ENCODE measurements at regions not wholly inside any gene's neighbourhood (a gene's known extent, or its start where the extent isn't known, plus 50 kb on each side); places are given as distances from the start of the nearest gene placed in this dataset.
A peak's percentile ranks its signal among the peaks of the same experiment; 100 is the strongest.

DNA sequence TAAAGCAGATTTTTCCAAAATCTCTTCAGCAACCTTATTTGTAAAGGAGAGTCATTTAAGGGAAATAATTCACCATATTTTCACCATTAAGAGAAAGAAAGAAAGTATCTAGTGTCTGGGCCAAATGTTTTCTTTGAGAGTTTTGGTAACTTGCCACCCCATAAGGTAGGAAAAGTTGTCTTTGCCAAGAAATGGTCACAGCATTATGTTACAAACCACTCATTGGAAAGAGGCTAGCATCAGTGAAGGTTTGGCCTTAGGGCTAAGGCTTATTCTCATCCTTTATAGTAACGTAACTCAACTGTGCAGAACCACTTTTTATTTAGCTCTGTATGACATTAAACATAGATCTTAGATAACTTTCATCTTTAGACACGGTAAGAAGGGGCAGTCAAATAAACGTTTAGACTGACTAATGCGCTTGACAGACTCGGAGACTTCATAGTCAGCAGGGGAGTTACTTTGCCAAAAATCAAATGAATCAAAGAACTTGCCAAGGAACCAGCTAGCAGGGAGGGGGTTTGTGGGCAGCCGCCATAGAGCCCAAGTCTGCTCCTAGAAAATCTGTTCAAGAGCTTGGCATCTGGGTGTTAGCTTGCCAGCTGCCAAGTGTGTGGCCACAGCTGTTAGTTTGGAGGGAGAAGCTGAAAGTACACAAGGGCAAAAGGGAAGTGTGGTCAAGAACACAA, 182.8 kb upstream of the GRID2 start:
- H3K79me1 ChIP-seq (ENCODE audit: low read length), result no peaks in the 10 kb centered on the region
- H3K18ac ChIP-seq (ENCODE audit: low read length), result no peak overlapping the region
- H3K4me1 ChIP-seq (ENCODE audit: control insufficient read depth in 1 of 2, insufficient read depth in 2 of 2, low read length in 2 of 2), result no peaks in the 10 kb centered on the region
- H2BK120ac ChIP-seq (ENCODE audit: insufficient read depth, low read length, poor library complexity), result no peak overlapping the region
- H3K9me3 ChIP-seq (ENCODE audit: insufficient read depth, low read depth, low read length), result no peaks in the 10 kb centered on the region
- no peak overlapping the region for H3K27ac ChIP-seq (ENCODE audit: low read depth, low read length)
- no peaks in the 10 kb centered on the region for H3K79me2 ChIP-seq (ENCODE audit: control insufficient read depth, insufficient read depth, low read length, poor library complexity)
- H3K23ac ChIP-seq (ENCODE audit: low read length), result no peak overlapping the region
- H3K4me3 ChIP-seq (ENCODE audit: low read depth, low read length), result no peak overlapping the region
- no peak overlapping the region for H2AK5ac ChIP-seq (ENCODE audit: low read length)
- no peaks in the 10 kb centered on the region for H3K36me3 ChIP-seq (ENCODE audit: control insufficient read depth in 1 of 2, insufficient read depth in 2 of 2, low read length in 2 of 2)
- H3K14ac ChIP-seq (ENCODE audit: low read length), result no peak overlapping the region
- WGBS (ENCODE audit: extremely low coverage, insufficient coverage, insufficient read length), result no CpG with 5 or more reads among the region's 6 CpGs
- H4K12ac ChIP-seq (ENCODE audit: low read depth, low read length), result no peak overlapping the region
- DNase-seq, result no peak
- H2BK5ac ChIP-seq (ENCODE audit: low read depth, low read length, poor library complexity), result no peak overlapping the region
- no peak overlapping the region for H4K8ac ChIP-seq (ENCODE audit: low read depth, low read length)
- no peaks in the 10 kb centered on the region for H3K27me3 ChIP-seq (ENCODE audit: insufficient read depth, low read length)
- H3K4ac ChIP-seq (ENCODE audit: low read depth, low read length), result no peak overlapping the region
- no peak overlapping the region for H2AFZ ChIP-seq (ENCODE audit: insufficient read depth, low read length, poor library complexity)
- H3K4me2 ChIP-seq (ENCODE audit: low read length), result no peak overlapping the region
- no peak overlapping the region for H2BK12ac ChIP-seq (ENCODE audit: low read length)
- no peak overlapping the region for H4K91ac ChIP-seq (ENCODE audit: low read depth, low read length)
- H3K9ac ChIP-seq (ENCODE audit: low read length), result no peak overlapping the region

DNA sequence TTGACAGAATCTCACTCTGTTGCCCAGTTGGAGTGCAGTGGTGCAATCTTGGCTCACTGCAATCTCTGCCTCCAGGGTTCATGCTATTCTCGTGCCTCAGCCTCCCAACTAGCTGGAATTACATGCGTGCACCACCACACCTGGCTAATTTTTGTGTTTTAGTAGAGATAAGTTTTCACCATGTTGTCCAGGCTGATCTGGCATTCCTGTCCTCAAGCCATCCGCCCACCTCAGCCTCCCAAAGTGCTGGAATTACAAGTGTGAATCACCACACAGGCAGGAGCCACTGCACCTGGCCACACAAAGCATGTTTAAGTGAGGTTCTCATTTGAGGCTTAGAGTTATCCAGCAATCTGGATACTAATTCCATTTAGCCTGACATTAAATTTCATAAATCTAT, 180.9 kb upstream of the GRID2 start:
- Histone ChIP-seq H3K79me2 (ENCODE audit: control insufficient read depth, insufficient read depth, low read length, poor library complexity) (no peaks in the 10 kb centered on the region), H4K8ac (ENCODE audit: low read depth, low read length) (no peak overlapping the region), H3K27me3 (ENCODE audit: insufficient read depth, low read length) (no peaks in the 10 kb centered on the region), H2BK12ac (ENCODE audit: low read length) (no peak overlapping the region), H2BK120ac (ENCODE audit: insufficient read depth, low read length, poor library complexity) (no peak overlapping the region), H3K27ac (ENCODE audit: low read depth, low read length) (no peak overlapping the region), H3K4me1 (ENCODE audit: control insufficient read depth in 1 of 2, insufficient read depth in 2 of 2, low read length in 2 of 2) (no peaks in the 10 kb centered on the region), H3K14ac (ENCODE audit: low read length) (no peak overlapping the region), H4K12ac (ENCODE audit: low read depth, low read length) (no peak overlapping the region), H4K91ac (ENCODE audit: low read depth, low read length) (no peak overlapping the region), H2BK5ac (ENCODE audit: low read depth, low read length, poor library complexity) (no peak overlapping the region), H3K4me2 (ENCODE audit: low read length) (no peak overlapping the region), H3K18ac (ENCODE audit: low read length) (no peak overlapping the region), H3K9me3 (ENCODE audit: insufficient read depth, low read depth, low read length) (no peaks in the 10 kb centered on the region), H3K4me3 (ENCODE audit: low read depth, low read length) (no peak overlapping the region), H2AFZ (ENCODE audit: insufficient read depth, low read length, poor library complexity) (no peak overlapping the region), H3K79me1 (ENCODE audit: low read length) (no peaks in the 10 kb centered on the region), H3K36me3 (ENCODE audit: control insufficient read depth in 1 of 2, insufficient read depth in 2 of 2, low read length in 2 of 2) (no peaks in the 10 kb centered on the region), H3K4ac (ENCODE audit: low read depth, low read length) (no peak overlapping the region), H3K23ac (ENCODE audit: low read length) (no peak overlapping the region), H2AK5ac (ENCODE audit: low read length) (no peak overlapping the region), H3K9ac (ENCODE audit: low read length) (no peak overlapping the region)
- DNase-seq, result peak; percentile 80 to 84
- no CpG with 5 or more reads among the region's 3 CpGs for WGBS (ENCODE audit: extremely low coverage, insufficient coverage, insufficient read length)

DNA sequence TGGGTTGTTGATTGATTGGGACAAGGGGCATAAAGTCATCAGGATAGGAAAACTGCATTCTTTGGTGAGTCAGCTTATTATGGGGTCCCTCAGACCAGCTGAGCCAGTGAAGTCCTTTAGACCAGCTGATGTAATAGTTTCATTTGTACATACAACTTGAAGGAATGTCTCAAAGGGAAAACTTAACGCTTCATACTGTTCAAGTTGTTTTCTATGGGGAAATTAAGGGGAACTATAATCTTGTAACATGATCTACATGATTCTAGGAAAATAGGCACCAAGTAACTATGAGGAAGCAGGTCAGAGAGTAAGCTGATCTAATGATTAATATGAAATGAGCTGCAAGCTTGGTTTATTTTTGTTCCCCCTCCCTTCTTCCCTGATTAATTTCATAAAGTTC, 175.1 kb upstream of the GRID2 start:
- H4K8ac ChIP-seq (ENCODE audit: low read depth, low read length), result no peak overlapping the region

DNA sequence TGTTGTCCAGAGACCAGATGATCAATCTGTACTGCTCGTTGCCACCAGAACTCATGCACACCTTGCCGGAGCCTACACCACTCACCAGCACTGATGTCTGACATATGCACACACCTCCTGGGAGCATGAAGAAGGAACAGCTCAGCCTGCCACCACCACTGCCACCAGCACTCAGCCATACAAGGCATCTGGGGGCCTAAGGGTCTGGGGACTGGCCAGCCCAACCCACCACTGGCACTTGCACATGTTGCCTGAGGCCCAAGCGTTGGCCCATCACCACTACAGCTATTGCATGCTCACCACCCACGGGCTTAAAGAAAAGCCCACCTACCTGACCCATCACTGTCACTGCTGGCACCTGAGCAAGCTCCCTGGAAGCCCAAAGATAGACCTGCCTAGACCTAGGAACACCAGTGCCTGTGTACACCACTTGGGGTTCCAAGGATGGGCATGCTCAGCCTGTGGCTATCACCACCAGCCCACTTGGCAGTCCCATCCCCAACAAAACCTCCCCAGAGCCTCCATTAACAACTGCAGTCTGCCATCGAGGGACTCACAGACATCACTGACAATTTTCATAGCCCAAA, 174.3 kb upstream of the GRID2 start:
- H3K79me1 ChIP-seq (ENCODE audit: low read length), result no peaks in the 10 kb centered on the region
- H4K8ac ChIP-seq (ENCODE audit: low read depth, low read length), result no peak overlapping the region
- no peak overlapping the region for H3K14ac ChIP-seq (ENCODE audit: low read length)
- H3K23ac ChIP-seq (ENCODE audit: low read length), result no peak overlapping the region
- H2AK5ac ChIP-seq (ENCODE audit: low read length), result no peak overlapping the region
- WGBS (ENCODE audit: extremely low coverage, insufficient coverage, insufficient read length), result no CpG with 5 or more reads among the region's 5 CpGs
- no peak overlapping the region for H2BK5ac ChIP-seq (ENCODE audit: low read depth, low read length, poor library complexity)
- H3K9ac ChIP-seq (ENCODE audit: low read length), result no peak overlapping the region
- no peaks in the 10 kb centered on the region for H3K36me3 ChIP-seq (ENCODE audit: control insufficient read depth in 1 of 2, insufficient read depth in 2 of 2, low read length in 2 of 2)
- no peak overlapping the region for H2AFZ ChIP-seq (ENCODE audit: insufficient read depth, low read length, poor library complexity)
- no peak overlapping the region for H4K91ac ChIP-seq (ENCODE audit: low read depth, low read length)
- no peak overlapping the region for H3K27ac ChIP-seq (ENCODE audit: low read depth, low read length)
- DNase-seq, result no peak
- H3K4me1 ChIP-seq (ENCODE audit: control insufficient read depth in 1 of 2, insufficient read depth in 2 of 2, low read length in 2 of 2), result no peaks in the 10 kb centered on the region
- no peak overlapping the region for H3K4ac ChIP-seq (ENCODE audit: low read depth, low read length)
- no peak overlapping the region for H3K18ac ChIP-seq (ENCODE audit: low read length)
- H3K79me2 ChIP-seq (ENCODE audit: control insufficient read depth, insufficient read depth, low read length, poor library complexity), result no peaks in the 10 kb centered on the region
- H4K12ac ChIP-seq (ENCODE audit: low read depth, low read length), result no peak overlapping the region
- no peak overlapping the region for H2BK12ac ChIP-seq (ENCODE audit: low read length)
- no peak overlapping the region for H3K4me3 ChIP-seq (ENCODE audit: low read depth, low read length)
- H3K9me3 ChIP-seq (ENCODE audit: insufficient read depth, low read depth, low read length), result no peaks in the 10 kb centered on the region
- no peak overlapping the region for H3K4me2 ChIP-seq (ENCODE audit: low read length)
- H2BK120ac ChIP-seq (ENCODE audit: insufficient read depth, low read length, poor library complexity), result no peak overlapping the region
- no peaks in the 10 kb centered on the region for H3K27me3 ChIP-seq (ENCODE audit: insufficient read depth, low read length)

More for the DNA sequence above, 175.1 kb upstream of the GRID2 start:
- no peaks in the 10 kb centered on the region for H3K36me3 ChIP-seq (ENCODE audit: control insufficient read depth in 1 of 2, insufficient read depth in 2 of 2, low read length in 2 of 2)
- H3K14ac ChIP-seq (ENCODE audit: low read length), result no peak overlapping the region
- no peak for DNase-seq
- H2BK120ac ChIP-seq (ENCODE audit: insufficient read depth, low read length, poor library complexity), result no peak overlapping the region
- no peak overlapping the region for H3K9ac ChIP-seq (ENCODE audit: low read length)
- H3K4me2 ChIP-seq (ENCODE audit: low read length), result no peak overlapping the region
- H3K4me1 ChIP-seq (ENCODE audit: control insufficient read depth in 1 of 2, insufficient read depth in 2 of 2, low read length in 2 of 2), result no peaks in the 10 kb centered on the region
- H3K79me1 ChIP-seq (ENCODE audit: low read length), result no peaks in the 10 kb centered on the region
- H2BK12ac ChIP-seq (ENCODE audit: low read length), result no peak overlapping the region
- H4K12ac ChIP-seq (ENCODE audit: low read depth, low read length), result no peak overlapping the region
- H3K18ac ChIP-seq (ENCODE audit: low read length), result no peak overlapping the region
- no peak overlapping the region for H3K4ac ChIP-seq (ENCODE audit: low read depth, low read length)
- H4K91ac ChIP-seq (ENCODE audit: low read depth, low read length), result no peak overlapping the region
- no peak overlapping the region for H3K27ac ChIP-seq (ENCODE audit: low read depth, low read length)
- H3K79me2 ChIP-seq (ENCODE audit: control insufficient read depth, insufficient read depth, low read length, poor library complexity), result no peaks in the 10 kb centered on the region
- no peak overlapping the region for H3K23ac ChIP-seq (ENCODE audit: low read length)
- no peak overlapping the region for H2BK5ac ChIP-seq (ENCODE audit: low read depth, low read length, poor library complexity)
- no CpG with 5 or more reads among the region's 1 CpG for WGBS (ENCODE audit: extremely low coverage, insufficient coverage, insufficient read length)
- H2AFZ ChIP-seq (ENCODE audit: insufficient read depth, low read length, poor library complexity), result no peak overlapping the region
- H3K4me3 ChIP-seq (ENCODE audit: low read depth, low read length), result no peak overlapping the region
- no peaks in the 10 kb centered on the region for H3K27me3 ChIP-seq (ENCODE audit: insufficient read depth, low read length)
- no peaks in the 10 kb centered on the region for H3K9me3 ChIP-seq (ENCODE audit: insufficient read depth, low read depth, low read length)
- no peak overlapping the region for H2AK5ac ChIP-seq (ENCODE audit: low read length)
